Renal cortex interstitium (tissue), 11 donors: ENCODE measurements at regions not wholly inside any gene's neighbourhood (a gene's known extent, or its start where the extent isn't known, plus 50 kb on each side); places are given as distances from the start of the nearest gene placed in this dataset.

Experiments used
- DNase-seq, 11 donors: peaks; one replicate each; pipeline ENCODE4 v3.0.0-alpha.2; 2013; ENCODE audit warnings: low read depth in 9 of 11, low spot score in 4 of 11; ENCODE audit errors: extremely low read depth in 1 of 11

DNA sequence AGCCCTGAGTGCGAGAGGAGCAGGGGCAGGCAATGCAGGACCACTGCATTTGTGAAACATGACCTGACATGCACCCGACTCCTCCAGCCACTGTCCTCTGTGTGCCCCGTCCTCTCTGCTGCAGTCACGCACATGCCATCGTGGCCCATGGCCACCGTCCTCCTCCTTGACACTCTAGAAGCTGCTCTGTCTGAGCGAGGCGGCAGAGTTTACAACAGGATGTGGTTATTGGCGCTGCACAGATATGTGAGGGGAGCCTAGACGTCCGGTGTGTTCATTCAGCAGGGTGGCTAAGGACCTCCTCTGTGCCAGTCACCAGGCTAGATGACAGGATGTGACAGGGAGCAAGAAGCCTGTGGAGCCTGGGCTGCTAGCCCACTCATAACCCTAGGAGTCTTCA lies 277.8 kb downstream of the FOXO1 start:
- no peak for DNase-seq

DNA sequence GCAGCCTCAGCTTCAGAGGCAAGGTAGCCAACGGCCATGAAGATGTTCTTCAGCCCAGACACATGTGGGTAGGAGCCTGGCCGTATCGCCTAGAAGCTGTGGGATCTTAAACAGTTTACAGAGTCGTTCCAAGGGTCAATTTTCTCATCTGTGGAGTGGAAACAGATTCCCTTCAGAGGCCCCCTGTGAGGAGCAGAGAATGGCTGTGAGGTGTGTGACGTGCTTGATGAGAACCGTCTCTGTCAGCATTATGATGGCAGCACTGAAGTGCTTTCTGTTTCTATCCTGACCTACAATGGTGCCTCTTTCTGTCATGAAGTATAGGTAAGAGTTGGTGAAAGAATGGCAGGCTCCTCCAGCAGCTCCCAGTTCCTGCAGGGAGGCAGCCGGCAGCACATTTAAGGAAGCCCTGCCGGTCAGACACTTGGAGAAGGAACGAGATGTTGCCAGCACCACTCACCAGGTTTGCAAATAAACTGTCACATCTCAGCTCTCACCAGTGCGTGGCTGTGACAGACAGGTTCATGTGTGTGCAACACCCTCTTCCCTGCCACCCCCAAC lies 277.3 kb downstream of the FOXO1 start:
- no peak for DNase-seq

DNA sequence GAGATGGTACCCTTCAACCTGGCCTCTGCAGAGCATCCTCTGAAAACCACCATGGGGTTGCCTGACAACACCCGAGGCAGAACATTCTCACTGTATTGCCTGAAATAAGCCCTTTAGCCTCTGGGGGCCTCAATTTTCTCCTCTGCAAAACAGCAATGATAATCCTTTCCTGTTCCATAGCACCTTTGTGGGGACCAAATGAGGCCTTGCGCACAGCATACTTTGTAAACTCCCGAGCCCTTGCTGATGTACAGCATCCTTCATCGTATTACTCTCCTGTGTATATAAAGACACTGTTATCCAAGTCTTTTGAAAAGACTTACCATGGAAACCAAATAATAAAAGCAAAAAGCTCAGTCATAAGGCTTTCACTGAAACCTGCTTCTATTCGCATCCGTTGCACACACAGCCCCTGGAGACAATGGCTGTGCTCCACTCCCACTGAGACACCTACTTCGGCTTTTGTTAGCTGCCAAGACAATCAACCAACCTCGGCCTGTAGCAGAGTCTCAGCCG lies 276.0 kb downstream of the FOXO1 start:
- DNase-seq = no peak

DNA sequence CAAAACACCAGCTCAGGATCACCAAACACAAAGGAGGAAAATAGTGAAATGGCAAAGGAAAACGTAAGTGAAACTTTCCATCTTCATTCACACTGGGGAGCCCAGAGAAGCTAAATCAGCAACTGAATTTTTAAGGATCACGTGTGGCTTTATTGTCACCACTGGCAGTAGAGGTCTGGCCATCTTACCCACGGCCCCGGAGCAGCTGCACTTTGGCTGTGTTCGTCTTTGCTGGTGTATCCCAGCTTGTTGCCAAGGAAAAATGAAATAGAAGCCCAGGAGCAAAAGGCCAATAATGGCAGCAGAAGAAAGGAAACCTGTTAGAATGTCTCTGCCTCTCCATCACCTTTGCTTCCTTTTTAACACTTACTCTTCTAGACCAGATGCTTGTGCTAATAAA lies 274.7 kb downstream of the FOXO1 start:
- DNase-seq = no peak

DNA sequence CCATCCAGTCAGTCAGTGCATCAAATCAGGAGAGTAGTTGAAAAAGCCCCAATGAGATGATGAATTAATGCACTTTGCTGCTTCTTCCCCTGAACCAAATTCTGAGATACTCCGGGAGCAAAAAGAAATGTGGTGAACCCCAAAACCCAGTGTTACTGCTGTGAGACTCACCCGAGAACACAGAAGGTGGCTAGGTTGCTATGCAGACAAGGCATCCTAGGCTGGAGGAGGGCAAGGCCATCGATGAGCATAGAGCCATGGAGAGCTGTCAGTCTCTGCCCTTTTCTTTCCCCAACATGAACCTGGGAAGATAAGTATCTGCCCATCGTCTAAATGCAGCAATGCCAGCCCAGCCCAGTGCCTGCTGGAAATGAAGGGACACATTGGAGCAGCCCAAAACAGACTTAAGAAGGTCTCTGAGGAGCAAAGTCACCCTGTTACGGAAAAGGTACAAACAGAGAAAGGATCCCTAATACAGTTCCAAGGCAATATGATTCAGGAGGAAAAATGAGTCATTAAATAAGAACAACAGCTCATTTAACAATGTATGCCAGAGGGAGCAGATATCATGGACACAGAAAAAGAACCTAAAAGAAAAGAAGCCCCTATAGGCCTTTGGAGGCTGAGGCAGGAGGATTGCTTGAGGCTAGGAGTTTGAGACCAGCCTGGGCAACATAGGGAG lies 272.0 kb downstream of the FOXO1 start:
- no peak for DNase-seq

DNA sequence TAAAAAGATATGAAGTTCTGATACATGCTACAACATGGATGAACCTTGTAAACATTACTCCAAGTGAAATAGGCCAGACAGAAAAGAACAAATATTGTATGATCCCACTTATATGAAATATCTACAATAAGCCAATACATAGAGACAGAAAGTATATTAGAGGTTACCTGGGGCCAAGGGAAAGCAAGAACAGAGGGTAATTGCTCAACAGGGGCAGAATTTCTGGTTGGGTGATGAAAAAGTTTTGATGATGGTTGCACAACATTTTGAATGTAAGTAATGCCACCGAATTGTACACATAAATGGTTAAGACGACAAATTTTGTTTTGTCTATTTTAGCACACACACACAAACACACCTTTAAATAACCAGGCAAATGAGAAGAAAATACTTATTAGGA lies 268.4 kb downstream of the FOXO1 start:
- no peak for DNase-seq

DNA sequence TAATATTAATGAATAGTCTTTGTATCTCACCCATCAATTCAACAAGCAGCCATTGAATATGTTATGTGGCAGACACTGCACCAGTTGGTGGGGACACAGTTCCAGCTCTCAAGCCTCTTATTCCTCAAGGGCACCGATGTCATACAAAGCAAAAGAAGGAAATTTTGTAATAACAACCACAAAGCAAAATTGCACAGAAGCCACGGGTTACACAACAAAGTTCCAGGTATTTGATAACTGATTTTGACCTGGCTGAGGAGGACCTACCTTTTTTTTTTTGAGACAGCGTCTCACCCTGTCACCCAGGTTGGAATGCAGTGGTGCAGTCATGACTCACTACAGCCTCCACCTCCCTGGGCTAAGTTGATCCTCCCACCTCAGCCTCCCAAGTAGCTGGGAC lies 266.7 kb downstream of the FOXO1 start:
- DNase-seq = no peak

DNA sequence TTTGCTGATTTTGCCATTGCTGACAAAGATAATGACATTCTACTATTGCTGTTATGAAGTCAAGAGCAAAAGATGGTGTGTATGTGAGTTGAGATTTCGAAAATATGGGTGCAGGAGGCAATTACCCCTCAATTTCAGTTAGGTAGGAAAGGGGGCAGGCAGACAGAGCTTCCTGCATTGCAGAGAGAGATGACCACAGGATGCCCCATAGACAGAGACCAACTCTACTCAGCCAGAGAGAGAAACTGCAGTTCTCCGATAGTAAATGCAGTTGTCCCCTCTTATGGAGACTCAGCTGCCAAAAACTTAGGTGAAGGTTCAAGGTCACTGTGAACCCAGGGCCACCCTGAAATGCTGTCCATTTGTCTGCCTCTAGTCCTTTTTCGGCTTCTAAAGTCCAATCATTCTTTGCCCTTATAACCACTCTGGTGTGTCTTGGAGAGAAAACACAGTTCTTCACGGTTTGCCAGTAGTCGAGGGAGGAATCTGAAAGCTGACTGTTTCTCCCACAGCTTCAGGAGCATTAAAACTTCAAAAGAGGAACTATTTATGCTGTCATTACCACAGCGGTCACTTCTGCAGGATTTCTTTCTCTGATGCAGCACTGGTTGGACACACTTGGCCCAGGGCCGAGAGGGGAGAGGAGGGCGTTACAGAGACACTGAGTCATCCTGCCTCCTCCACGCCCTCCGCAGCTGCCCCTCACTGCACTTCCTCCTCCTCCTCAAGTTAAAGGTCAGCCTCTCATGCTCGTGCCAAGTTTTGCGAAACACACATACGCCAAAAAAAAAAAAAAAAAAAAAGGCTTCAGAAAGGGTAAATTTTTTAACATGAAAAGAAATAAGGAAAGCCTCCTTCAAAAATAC lies 264.3 kb downstream of the FOXO1 start:
- DNase-seq = peak; percentile 57 to 81 (median 77)

DNA sequence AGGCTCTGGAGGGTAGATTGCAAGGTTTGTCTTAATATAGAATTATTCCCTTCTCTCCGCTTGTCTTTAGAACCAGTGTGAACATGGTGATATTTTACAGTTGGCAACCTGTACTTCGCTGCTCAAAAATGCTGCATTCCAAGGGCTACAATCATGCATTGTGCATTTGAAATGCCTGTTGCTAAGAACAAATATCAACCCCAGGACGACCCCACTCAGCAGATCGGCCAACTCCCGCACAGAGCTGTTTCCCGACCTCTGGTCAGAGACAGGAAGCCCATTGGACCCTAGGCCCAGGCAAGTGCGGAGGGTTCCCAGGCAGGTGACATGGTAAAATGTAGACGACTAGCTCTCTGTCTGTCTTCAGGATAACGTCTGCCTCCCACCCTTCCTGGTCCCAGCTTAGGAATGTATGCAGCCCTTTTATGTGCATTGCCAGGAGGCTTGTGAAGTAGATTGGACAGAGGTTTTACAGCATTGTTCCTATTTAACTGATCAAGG lies 263.5 kb downstream of the FOXO1 start:
- peak in 6 of 11 donors; percentile 5 to 24 (median 17) for DNase-seq

DNA sequence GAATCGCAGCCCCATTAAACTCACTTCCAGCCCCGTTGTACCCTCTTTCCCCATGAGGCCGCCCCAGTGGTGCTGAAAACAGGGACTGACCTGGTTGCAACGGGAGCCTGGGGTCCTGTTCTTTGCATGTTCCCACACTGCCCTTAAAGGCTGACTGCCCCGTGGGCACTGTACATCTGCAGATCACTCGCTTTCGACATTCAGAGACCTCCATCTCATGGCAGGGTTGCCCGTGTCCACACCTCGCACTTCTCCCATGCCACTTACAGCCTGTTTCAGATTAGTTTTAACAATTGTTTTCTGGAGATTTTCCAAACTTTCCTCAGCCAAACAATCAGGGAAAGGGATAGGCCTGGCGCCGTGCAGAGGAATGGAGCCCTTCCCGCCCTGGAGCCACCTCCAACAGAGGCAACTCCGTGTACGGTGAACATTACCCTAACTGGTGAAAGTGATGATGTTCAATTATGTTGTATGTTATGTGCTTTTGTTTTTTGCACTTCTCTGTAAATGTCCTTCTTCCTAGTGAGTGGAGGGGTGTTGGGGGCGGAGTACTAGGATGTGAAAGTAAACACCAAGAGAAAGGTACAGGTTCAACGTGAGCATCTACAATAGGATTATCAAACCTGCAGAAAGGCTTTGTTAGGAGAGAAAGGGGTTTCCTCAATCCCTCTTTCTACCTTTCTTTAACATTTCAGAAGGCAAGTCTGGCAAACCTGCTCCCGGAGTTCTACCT lies 262.8 kb downstream of the FOXO1 start:
- DNase-seq = no peak

DNA sequence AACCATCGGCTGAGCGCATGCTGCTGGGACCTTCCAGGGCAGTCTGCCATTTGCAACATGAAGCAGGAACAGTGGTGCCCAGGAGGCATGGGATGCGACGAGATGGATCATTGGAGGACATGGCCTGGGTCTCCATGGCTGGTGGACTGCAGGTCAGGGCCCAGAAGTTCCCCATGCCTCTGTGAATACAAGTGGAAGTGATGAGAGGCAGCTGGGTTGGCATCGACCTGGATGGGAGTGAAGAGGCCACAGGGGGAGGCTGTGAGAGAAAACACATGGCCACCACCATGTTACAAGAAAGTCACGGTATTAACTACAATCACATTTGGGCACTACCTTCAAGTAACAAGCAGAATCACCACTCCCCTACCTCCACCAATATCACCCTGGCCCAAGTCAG lies 262.0 kb downstream of the FOXO1 start:
- DNase-seq = no peak

DNA sequence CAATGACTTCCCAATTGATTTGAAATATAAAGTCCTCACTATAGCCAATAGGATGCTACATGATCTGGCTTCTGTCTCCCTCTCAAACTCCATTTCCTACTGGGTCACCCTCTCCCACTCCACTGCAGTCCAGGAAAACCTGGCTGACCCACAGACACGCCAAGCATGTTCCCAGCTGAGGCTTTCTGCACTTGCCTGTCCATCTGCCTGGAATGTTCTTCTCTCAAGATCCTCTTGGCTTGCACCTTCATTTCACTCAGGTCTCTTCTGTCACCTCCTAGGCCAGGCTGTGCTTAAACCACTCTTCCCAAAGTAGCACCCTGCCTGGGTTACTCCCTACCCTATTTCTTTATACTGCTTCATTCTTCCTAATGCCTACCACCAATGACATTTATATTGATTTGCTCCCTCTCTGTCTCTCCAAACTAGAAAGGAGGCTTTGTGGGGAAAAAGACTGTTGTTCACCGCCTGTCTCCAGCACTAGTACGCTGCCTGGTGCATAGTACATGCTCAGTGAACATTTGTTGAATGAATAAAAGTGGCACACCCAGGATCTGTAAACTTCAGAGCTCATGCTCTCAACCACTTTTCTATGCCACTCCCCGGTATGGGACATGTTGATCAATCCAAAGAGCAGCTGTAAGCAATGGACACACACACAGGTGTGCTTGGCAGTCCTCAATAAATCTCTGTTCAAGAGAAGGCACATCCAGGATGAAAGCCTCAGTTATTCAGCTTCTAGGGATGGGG lies 261.3 kb downstream of the FOXO1 start:
- no peak for DNase-seq

DNA sequence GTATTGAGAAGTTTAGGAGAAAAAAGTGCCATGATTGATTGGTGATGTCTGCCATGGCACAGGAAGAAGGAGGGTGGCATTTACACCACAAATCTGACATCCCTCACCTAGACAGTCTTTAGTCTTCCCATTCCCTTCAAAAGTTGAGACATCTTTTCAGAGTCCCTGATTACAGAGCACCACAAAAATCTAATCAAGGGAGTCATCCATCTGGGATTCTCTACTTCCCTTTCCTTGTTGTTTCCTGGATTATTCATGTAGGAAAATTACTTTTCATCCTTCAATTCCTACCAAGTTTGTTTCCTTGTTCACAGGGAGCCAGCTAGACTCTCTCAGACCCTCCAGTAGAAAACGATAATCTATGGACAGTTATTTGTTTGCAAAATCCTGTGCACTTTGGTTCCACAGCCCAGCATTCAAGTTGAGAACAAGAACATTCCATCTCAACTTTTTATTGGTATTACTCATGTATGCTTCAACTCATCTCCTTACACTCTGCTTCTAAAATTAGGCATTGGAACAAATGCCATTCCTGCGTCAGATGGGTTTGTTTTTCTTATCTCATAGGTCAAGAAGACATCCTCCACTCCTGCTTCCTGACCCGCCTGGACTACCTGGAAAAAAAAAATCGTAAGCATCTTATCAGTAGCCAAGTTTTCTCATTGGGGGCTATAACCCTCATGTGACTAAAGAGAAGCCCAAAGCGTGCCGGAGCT lies 259.9 kb downstream of the FOXO1 start:
- DNase-seq = no peak

DNA sequence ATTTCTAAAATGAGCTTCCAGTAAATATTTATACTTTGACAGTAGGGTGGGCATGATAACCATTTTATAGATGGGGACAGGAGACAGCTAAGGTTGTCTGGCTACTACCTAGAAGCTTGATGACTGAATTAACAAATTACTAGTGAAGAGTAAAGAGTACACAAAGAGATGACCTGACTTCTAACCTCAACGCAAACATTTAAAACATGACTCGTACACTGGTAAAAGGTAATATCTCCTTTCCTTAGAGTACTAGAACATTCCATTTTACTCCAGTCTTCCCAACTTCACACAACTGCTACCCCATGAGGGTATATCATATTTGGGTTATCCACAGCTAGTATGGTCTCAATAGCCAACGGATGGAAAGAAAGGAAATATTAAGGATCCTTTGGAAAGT lies 258.9 kb downstream of the FOXO1 start:
- DNase-seq = no peak

DNA sequence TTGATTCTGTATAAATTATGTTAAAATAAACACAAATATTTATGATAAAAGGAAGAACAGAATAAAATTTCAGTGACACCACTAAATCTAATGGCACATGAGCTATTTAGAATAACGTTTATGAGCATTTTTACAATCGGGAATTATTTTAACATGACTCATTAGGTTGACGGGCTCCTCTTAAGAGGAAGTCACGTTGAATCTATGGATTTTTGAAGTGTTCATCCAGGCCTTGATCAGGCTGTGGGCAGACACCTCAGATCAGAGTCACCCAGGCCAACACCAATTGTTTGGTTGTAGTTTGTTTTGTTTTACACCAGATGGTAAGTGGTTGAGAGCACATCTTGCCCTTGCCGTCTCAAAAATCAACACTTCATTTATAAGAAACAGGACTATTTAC lies 257.8 kb downstream of the FOXO1 start:
- no peak for DNase-seq

DNA sequence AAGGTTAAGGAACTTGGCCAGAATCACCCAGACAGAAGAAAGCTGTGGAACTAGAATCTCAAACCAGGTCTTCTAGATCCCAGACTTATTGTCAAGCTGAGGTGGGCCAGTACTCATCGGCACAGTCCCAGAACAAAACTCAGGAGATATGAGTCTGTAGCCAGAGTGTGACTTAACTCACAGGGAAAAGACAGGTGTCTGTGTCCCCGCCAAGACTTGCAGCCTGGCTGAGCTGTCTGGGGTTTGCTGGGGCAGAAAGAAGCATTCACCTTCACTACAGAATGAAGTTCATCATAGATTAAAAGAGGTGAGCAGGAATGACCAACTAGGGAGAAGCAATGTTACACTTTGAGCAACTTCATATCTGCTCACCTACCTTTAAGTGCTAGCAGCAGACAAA lies 257.2 kb downstream of the FOXO1 start:
- no peak for DNase-seq

DNA sequence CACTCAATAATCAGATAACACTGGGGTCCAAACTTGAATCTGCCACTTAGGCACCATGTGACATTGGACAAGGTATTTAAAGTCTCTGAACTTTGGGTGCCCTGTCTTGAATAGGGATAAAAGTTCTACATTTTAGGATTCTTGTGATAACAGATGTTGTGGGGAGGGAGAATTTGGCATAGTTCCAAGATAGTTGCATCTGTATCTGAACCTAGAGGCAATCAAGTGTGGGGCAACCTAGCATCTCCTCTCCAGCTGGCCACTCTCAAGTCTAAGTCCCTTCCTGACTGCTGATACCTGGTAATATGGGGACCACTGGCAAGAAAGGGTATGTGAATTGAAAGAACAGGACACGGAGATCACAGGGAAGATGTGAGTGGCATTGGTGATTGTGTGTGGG lies 256.1 kb downstream of the FOXO1 start:
- DNase-seq = no peak

DNA sequence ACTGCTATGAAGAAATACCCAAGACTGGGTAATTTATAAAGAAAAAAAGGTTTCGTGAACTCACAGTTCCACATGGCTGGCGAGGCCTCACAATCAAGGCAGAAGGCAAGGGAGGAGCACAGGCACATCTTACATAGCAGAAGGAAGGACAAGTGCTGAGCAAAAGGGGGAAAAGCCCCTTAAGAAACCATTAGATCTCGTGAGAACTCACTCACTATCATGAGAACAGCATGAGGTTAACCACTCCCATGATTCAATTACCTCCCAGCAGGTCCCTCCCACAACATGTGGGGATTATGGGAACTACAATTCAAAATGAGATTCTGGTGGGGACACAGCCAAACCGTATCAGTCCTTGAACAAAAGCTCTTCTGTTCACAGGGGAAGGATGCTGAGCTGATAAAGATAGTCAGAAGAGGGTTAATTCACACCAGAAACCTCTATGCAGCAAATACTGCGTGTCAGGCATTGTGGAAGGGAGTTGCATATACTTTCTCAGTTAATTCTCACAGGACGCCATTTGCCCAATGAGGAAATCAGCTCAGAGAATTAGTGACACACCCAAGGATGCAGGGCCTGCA lies 246.2 kb downstream of the FOXO1 start:
- no peak for DNase-seq
